Right atrium auricular region (tissue), 2 donors: ENCODE measurements at regions not wholly inside any gene's neighbourhood (a gene's known extent, or its start where the extent isn't known, plus 50 kb on each side); places are given as distances from the start of the nearest gene placed in this dataset.
"Not testable (repeated sequence)": the region's sequence is repeated elsewhere in the genome, so short reads cannot be mapped to it uniquely, and the experiment has no call there.

Source experiments
- DNase-seq: peaks from one replicate; pipeline ENCODE4 v3.0.0-alpha.2; 2019; ENCODE audit warnings: low spot score
- H3K27ac ChIP-seq, 2 donors: fragments of 200-600 bp; sonication (generic); 1 replicate in 1 of 2; 2 replicates in 1 of 2; pipeline ENCODE4 v1.5.1; 2016 to 2019
- H3K27me3 ChIP-seq, 2 donors: fragments of 200-600 bp; sonication (generic); one replicate each; pipeline versions ENCODE4 v1.5.1 to v1.6.0; 2017 to 2019
- H3K36me3 ChIP-seq: fragments of 200-600 bp; sonication (generic); one replicate; pipeline ENCODE4 v1.5.1; 2016
- H3K4me1 ChIP-seq, 2 donors: fragments of 200-600 bp; sonication (generic); one replicate each; pipeline versions ENCODE4 v1.5.1 to v1.6.0; 2017 to 2019
- H3K4me3 ChIP-seq, 2 donors: fragments of 200-600 bp; sonication (generic); 1 replicate in 1 of 2; 2 replicates in 1 of 2; pipeline ENCODE4 v1.5.1; 2017 to 2019; ENCODE audit warnings: mild to moderate bottlenecking in 1 of 2, moderate library complexity in 1 of 2
- H3K9me3 ChIP-seq, 2 donors: fragments of 200-600 bp; sonication (generic); one replicate each; pipeline ENCODE4 v1.5.1; 2019
- TF ChIP-seq, protein P1 (sequence below), 2 donors: fragments of 200-600 bp; sonication (generic); IDR thresholded peaks; one replicate each; pipeline ENCODE4 v1.5.1; 2019; ENCODE audit warnings: antibody characterized with exemption in 2 of 2

DNA sequence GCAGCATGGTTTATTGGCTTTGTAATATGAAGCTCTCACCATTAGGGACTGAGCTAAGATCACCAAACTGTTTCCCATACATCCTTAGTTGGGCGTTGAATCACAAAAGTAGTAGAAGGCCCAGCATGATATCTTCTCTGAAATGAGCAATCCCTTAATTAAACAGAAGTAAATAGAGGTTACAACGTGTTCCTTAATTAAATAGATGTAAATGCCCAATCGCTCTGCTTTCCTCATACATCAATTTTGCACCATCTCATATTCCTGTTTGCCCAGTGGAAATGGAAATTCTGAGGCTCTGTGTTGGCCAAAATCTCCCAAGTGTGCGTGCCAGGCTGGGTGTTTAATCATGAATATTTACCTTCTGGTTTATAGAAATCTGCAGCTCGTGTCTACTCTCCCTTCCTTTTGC lies 107.4 kb upstream of the FOXB1 start:
- H3K36me3 ChIP-seq, result no peaks in the 10 kb centered on the region
- no peaks in the 10 kb centered on the region for H3K4me1 ChIP-seq
- no peak overlapping the region for H3K27ac ChIP-seq
- no peak overlapping the region for H3K4me3 ChIP-seq
- H3K27me3 ChIP-seq, result no peaks in the 10 kb centered on the region
- H3K9me3 ChIP-seq, result no peaks in the 10 kb centered on the region
- TF ChIP-seq, protein P1, sequence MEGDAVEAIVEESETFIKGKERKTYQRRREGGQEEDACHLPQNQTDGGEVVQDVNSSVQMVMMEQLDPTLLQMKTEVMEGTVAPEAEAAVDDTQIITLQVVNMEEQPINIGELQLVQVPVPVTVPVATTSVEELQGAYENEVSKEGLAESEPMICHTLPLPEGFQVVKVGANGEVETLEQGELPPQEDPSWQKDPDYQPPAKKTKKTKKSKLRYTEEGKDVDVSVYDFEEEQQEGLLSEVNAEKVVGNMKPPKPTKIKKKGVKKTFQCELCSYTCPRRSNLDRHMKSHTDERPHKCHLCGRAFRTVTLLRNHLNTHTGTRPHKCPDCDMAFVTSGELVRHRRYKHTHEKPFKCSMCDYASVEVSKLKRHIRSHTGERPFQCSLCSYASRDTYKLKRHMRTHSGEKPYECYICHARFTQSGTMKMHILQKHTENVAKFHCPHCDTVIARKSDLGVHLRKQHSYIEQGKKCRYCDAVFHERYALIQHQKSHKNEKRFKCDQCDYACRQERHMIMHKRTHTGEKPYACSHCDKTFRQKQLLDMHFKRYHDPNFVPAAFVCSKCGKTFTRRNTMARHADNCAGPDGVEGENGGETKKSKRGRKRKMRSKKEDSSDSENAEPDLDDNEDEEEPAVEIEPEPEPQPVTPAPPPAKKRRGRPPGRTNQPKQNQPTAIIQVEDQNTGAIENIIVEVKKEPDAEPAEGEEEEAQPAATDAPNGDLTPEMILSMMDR (IDR thresholded peaks at IDR 0.05), result no peak
- no peak for DNase-seq

DNA sequence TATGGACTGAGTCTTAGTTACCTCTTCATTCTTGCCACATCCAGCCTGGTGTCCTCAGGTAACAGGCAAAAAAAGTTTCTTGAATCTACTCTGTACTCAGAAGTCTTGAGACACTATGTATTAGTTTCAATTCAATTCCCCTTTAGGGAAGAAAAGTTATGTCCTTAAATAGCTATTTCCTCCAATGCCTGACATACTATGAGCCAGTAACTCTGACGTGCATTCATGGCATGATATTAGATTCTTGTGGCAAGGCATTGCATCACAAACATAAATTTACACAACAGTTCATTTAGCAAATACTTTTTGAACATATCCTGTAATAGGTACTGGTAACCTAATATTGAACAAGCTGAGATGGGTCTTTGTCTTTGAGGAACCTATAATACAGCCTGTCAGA lies 109.3 kb upstream of the FOXB1 start:
- Histone ChIP-seq H3K36me3 (no peaks in the 10 kb centered on the region), H3K9me3 (no peaks in the 10 kb centered on the region), H3K4me1 (no peaks in the 10 kb centered on the region), H3K4me3 (no peak overlapping the region), H3K27me3 (no peaks in the 10 kb centered on the region), H3K27ac (no peak overlapping the region)
- no peak for DNase-seq
- TF ChIP-seq, protein P1 (IDR thresholded peaks at IDR 0.05), result no peak

DNA sequence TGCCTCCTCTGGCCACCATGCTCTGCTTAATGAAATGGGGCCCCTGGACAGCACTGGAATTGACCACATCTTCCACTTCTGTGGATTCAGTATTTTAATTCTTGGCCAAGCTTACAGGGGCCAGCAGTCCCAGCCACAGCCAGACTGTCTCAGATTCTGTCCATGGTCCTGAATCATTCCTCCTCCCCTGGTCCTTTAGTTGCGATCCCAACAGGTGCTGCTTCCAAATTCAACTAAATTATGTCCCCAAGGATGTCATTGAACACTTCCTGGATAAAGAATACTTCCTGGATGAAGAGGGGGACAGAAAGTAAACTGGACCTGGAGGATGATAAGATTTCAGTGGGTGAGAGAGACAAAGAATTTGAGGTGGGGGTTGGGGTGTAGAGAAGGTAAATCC lies 111.1 kb upstream of the FOXB1 start:
- Histone ChIP-seq H3K4me3 (no peak overlapping the region), H3K4me1 (no peaks in the 10 kb centered on the region), H3K27ac (no peak overlapping the region), H3K9me3 (no peaks in the 10 kb centered on the region), H3K36me3 (no peaks in the 10 kb centered on the region), H3K27me3 (no peaks in the 10 kb centered on the region)
- DNase-seq, result no peak
- TF ChIP-seq, protein P1 (IDR thresholded peaks at IDR 0.05), result no peak

DNA sequence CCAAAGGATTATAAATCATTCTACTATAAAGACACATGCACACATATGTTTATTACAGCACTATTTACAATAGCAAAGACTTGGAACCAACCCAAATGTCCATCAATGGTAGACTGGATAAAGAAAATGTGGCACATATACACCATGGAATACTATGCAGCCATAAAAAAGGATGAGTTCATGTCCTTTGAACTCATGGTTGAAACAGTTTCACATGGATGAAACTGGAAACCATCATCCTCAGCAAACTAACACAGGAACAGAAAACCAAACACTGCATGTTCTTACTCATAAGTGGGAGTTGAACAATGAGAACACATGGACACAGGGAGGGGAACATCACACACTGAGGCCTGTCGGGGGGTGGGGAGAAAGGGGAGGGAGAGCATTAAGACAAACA lies 116.2 kb upstream of the FOXB1 start:
- DNase-seq, H3K36me3 ChIP-seq, H3K4me1 ChIP-seq, H3K9me3 ChIP-seq, H3K4me3 ChIP-seq, H3K27me3 ChIP-seq, H3K27ac ChIP-seq: not testable (repeated sequence)

DNA sequence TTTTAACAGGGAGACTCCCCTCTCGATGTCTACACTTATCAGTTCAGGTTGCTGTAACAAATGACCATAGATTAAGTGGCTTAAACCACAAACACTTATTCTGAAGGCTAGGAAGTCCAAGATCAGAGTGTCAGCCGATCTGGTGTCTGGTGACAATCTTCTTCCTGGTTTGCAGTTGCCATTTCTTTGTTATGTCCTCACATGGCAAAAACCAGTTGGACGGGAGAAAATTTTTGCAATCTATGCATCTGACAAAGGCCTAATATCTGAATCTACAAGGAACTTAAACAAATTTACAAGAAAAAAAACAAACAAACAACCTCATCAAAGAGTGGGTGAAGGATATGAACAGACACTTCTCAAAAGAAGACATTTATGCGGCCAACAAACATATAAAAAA lies 116.9 kb upstream of the FOXB1 start:
- Histone ChIP-seq H3K9me3 (no peaks in the 10 kb centered on the region), H3K36me3 (no peaks in the 10 kb centered on the region), H3K4me3 (no peak overlapping the region), H3K27ac (no peak overlapping the region), H3K4me1 (no peaks in the 10 kb centered on the region), H3K27me3 (no peaks in the 10 kb centered on the region)
- TF ChIP-seq, protein P1 (IDR thresholded peaks at IDR 0.05), result no peak
- no peak for DNase-seq

DNA sequence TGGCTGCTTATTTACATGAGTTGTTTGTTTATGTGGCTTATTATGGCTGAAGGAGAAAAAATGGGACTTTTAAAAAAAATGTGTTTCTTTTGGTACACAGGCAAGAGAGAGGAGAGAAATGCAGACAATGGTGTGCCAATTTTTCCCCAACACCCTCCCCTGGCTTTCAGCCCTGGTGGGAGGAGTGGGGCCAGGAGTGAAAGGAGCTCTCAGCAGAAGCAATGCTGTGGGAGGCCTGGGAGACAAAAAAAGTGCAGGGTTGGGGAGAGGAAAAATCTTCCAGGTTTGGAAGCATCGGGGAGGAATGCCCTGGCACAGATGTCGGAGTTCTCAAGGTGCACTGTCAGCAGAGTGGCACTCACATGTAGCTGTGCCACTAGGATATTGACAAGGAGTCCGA lies 117.7 kb upstream of the FOXB1 start:
- Histone ChIP-seq H3K4me3 (no peak overlapping the region), H3K27ac (no peak overlapping the region), H3K27me3 (no peaks in the 10 kb centered on the region), H3K4me1 (no peaks in the 10 kb centered on the region), H3K36me3 (no peaks in the 10 kb centered on the region), H3K9me3 (no peaks in the 10 kb centered on the region)
- no peak for DNase-seq
- TF ChIP-seq, protein P1 (IDR thresholded peaks at IDR 0.05), result no peak
